ENCODE measurements at regions not wholly inside any gene's neighbourhood (a gene's known extent, or its start where the extent isn't known, plus 50 kb on each side); places are given as distances from the start of the nearest gene placed in this dataset.
A peak's percentile ranks its signal among the peaks of the same experiment; 100 is the strongest.

DNA sequence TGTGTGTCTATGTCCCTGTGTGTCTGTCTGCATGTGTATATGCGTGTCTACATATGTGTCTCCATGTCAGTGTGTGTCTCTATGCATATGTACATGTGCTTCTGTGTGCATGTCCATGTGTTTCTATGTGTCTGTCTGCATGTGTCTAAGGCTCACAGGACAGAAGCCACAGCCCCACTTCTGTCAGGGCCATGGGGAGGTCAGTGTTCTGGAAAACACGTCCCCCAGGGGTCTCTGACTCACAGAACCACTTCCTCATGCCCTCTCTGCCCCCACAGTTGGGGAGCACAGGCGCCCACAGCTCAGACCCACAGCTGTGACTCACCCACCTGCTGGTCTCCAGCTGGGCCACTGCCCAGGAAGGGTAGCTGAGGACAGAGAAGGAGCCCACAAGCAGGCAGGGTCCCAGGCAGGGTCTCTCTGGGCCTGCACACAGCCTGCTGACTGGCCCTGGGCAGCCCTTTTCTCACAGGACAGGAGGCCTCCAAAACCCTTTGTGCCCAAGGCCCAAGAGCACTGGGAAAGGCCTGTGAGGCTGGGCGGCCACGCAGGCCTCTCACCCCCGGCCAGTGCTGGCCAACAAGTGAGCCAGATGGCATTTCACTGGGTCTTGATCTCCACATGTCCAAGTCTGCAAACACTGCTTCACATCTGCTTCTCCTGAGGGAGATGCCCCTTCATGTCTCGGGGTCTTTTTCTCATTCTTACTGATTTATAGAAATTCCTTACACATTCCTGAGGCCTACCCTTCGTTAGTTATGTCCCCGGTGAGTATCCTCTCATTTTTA, 102.9 kb upstream of the FAM20C start:
- TF ChIP-seq, protein P1, sequence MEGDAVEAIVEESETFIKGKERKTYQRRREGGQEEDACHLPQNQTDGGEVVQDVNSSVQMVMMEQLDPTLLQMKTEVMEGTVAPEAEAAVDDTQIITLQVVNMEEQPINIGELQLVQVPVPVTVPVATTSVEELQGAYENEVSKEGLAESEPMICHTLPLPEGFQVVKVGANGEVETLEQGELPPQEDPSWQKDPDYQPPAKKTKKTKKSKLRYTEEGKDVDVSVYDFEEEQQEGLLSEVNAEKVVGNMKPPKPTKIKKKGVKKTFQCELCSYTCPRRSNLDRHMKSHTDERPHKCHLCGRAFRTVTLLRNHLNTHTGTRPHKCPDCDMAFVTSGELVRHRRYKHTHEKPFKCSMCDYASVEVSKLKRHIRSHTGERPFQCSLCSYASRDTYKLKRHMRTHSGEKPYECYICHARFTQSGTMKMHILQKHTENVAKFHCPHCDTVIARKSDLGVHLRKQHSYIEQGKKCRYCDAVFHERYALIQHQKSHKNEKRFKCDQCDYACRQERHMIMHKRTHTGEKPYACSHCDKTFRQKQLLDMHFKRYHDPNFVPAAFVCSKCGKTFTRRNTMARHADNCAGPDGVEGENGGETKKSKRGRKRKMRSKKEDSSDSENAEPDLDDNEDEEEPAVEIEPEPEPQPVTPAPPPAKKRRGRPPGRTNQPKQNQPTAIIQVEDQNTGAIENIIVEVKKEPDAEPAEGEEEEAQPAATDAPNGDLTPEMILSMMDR (IDR thresholded peaks at IDR 0.05) = no peak
- no peak for TF ChIP-seq POLR2A (IDR thresholded peaks at IDR 0.05)
- peak in 1 of 3 donors; percentile 35 for TF ChIP-seq POLR2AphosphoS5 (IDR thresholded peaks at IDR 0.05)
- no peak for TF ChIP-seq EP300 (IDR thresholded peaks at IDR 0.05)
